A673 (cell line): ENCODE measurements at regions not wholly inside any gene's neighbourhood (a gene's known extent, or its start where the extent isn't known, plus 50 kb on each side); places are given as distances from the start of the nearest gene placed in this dataset.

Experiments used
- CTCF ChIP-seq: fragments of 300-800, 200-600 bp; sonication (generic); conservative IDR thresholded peaks from 2 replicates; pipeline ENCODE4 v1.5.1; 2017; ENCODE audit warnings: low read depth, mild to moderate bottlenecking, antibody characterized with exemption, low read length, moderate library complexity, mixed read lengths
- EZH2 ChIP-seq: fragments of 200-600 bp; sonication (generic); IDR thresholded peaks from 2 replicates; pipeline ENCODE4 v1.6.1; 2017; ENCODE audit warnings: borderline replicate concordance, low read depth, mild to moderate bottlenecking, mixed read lengths, antibody characterized with exemption, low read length; ENCODE audit not compliant: poor library complexity, severe bottlenecking

GRCh38 chr4:188454575-188454974 lies 315.3 kb downstream of the TRIML1 start:
- no peak for TF ChIP-seq EZH2
- TF ChIP-seq CTCF, result no peak
